Activated CD4-positive, alpha-beta T cell treated with anti-CD3 and anti-CD28 coated beads for 4 hours (primary cell): ENCODE measurements at regions not wholly inside any gene's neighbourhood (a gene's known extent, or its start where the extent isn't known, plus 50 kb on each side); places are given as distances from the start of the nearest gene placed in this dataset.
"Not testable (repeated sequence)": the region's sequence is repeated elsewhere in the genome, so short reads cannot be mapped to it uniquely, and the experiment has no call there.

Source experiments
- DNase-seq, 2 donors: peaks; one replicate each; pipeline ENCODE4 v3.0.0-alpha.2; 2020

DNA sequence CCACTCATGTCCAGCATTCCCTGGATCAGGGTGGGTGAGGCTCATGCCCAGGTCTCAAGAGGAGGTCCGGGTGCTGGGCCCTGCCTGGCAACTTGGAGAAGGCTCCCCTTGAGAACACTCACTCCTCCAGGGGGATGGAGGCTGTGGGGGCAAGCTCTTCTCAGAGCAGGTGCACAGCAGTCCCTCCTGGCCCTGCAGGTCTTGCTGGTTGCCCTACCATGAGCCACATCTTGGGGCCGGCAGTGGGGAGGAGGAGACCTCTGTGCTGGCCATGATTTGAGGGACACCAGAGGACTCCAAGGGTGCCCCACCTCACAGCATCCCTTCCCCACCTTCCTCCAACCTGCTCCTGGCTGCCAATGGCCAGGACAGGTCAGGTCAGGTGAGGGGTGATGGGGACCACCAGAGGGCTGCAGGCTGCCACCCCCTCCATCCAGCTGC, 87.4 kb upstream of the RET start:
- no peak for DNase-seq

DNA sequence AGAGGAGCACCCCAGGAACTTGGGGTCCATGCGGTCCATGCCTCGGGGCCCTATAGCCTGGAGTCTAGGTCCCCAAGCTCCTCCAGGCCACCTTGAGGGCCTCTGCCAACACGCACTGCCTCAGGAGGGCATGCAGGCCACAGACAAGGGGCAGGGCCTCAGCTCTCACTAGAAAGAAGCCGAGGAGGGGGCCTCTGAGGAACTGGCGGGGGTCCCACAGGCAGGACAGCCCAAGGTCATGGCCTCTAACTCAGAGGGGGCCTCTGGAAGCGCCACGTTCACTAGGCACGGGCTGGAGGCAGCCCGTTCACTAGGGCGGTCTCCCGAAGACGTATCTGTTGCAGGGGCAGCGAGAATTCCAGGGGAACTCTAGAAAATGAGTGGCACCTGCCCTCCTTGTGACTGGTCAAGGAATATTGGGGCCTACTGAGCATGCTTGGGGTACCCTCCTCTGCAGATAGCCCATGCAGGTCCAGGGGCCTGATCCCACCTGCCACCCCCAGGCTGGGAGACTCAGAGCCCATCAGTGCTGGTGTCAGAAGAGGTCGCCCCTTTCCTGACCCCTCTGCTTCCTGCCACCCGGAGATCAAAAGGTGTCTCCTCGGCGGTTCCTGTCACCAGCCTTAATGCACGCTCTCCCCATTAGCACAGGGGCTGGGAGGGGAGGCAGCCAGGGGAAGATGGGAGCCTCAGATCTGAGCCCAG, 86.7 kb upstream of the RET start:
- no peak for DNase-seq

DNA sequence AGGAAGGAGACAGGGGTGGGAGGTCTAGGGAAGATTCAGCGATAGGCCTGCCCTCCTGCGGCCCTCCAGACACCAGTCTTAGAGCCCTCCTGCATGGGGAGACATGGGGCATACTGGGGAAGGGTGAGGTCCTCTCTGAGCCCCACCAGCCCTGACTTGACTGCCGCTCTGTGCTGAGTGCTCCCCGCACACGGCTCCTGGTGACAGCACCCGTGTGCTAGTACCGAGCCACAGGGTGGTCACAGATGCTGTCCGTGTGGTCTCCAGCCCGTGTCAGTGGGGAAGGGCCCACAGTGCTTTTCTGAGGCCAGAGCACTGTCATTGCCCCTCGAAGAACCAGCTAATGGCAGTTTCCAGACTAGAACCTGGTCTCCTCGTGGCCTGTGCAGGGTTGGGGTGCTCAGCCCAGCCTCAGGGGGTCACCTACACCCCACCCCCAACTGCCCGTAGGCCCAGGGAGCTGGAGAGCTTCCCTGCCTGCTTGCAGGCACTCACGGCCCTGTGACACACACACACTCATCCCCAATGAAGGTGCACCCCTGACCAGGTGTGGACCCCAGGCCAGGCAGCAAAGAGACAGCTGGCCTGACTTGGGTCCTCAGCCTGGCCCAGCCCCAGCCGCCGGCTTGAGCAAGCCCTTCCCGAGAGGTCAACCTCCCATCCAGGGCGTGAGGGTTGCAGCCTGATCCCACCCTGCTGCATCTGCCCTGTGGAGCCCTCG, 86.0 kb upstream of the RET start:
- no peak for DNase-seq

DNA sequence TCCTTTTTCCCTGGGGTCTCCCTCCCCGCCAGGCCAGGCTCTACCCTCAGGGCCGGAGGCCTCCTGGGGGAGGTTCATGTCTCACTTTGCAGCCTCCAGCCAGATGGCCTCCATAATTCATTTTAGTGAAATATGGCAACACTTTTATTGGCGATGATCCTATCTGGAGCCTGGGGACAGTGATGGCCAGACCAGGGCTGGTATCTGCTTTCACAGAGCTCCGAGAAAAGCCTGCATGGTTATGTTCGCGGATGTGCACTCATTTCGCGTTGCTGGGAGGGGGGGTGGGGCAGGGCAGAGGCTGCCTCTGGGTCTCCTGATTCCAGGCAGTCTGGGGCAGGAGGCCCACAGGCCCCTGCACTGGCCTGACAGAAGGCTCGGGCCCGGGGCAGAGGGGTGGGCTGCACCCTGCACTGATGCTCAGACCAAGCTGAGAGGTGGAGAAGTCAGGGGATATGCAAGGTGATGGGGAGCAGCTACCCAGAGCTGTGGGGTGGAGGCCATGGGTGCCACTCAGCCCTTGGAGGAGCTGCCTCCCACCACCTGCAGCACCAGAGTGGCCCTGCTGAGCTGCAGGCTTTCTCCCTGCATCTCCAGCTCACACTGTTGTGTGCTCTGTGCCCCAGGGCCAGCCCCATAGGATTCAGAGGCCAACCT, 85.3 kb upstream of the RET start:
- DNase-seq, result no peak

DNA sequence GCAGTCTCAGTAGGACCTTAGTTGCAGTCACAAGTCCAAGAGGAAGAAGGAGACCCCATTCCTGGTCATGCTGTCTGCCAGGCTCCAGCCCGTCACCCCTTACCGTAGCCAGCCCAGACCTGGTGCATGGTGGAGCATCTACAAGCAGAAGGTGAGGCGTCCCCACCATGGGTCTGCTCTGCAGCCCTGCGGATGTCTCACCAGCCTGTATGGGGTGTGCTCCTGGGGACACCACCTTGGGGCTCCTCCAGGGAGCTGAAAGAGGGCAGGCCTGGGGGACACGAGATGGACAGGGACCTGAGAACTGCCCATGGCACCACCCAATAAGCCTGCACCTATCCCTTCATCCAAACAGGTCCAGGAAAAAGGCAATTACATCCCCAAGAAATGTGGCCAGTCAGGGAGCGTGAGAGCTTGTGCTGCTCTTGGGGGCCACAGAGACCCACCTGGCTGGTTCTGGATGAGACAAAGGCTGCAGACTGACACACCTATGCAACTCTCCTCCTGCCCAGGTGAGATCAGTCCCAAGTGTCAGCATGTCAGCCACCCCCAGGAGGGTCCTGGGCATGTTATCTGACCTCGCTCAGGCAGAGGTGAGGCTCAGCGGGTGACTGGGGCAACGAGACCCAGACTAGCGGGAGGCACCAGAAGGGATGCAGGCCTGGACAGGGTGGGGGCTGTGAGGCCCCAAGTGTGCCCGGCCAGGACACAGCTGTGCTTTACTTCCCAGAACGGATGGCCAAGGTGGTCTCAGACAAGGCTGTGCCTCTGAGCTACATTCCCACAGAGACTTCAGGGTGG, 84.5 kb upstream of the RET start:
- DNase-seq, result no peak

DNA sequence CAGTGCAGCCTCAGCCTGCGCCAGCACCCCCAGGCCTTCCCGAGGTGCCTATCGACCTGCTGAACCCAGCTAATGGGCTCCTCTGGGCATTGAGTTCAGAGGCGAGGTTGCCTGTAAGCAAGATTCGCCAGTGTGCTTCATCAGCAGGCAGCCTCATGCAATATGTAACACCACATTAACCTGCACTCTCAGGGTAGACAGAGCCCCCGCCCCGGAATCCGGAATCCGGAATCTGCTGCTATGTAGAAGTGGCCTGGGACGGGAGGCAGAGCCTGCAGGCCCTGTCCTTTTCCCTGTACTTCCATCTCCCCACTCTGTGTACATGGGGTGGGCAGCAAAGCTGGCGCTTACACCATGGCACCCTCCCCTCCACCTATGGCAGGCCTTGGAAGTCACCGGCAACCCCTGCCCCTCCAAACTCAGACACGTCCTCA, 83.9 kb upstream of the RET start:
- no peak for DNase-seq

DNA sequence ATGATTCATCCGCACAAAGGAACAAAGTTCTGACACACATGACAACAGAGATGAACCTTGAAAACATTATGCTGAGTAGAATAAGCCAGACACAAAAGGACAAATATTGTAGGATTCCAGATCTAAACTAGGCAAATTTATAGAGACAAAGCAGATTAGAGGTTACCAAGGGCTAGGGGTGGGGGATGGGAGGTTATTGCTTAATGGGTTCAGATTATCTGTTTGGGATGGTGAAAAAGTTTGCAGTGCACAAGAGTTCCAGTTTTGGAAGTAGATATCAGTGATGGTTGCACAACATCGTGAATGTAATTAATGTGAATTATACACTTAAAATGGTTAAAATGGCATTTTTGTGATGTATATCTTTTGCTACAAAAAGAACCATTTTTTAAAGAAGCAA, 82.0 kb upstream of the RET start:
- not testable (repeated sequence) for DNase-seq

DNA sequence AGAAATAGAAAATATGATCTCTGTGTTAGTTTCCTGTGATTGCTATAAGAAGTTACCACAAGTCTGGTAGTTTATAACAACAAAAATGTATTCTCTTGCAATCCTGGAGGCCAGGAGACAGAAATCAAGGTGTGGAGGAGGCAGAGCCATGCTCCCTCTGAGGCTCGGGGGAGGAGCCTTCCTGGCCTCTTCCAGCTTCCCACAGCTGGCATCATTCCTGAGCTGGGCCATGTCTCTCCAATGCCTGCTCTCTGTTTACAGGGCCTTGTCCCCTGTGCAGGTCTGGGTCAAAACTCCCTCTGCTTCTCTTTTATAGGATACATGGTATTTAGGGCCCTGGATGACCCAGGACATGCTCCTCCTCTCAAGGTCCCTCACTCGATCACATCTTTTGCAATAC, 81.3 kb upstream of the RET start:
- DNase-seq, result no peak

DNA sequence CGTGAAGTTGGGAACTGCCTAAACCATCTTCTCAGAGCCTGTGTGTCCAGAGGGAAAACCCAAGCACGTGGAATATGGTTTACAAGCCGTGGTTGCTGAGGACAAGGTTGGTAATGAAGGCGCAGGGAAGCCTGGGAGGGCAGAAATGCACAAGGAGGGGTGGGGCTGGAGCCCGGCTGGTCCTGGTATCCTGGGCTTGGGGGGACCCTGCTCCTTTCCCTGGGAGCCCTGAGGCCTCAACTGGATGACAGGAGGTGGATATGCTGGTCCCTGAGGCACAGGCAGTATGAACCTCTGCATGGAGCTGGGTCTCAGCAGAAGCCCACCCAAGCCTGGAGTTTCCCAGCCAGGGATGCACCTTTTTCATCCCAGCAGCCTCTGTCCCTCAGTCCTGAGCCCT, 80.3 kb upstream of the RET start:
- no peak for DNase-seq

DNA sequence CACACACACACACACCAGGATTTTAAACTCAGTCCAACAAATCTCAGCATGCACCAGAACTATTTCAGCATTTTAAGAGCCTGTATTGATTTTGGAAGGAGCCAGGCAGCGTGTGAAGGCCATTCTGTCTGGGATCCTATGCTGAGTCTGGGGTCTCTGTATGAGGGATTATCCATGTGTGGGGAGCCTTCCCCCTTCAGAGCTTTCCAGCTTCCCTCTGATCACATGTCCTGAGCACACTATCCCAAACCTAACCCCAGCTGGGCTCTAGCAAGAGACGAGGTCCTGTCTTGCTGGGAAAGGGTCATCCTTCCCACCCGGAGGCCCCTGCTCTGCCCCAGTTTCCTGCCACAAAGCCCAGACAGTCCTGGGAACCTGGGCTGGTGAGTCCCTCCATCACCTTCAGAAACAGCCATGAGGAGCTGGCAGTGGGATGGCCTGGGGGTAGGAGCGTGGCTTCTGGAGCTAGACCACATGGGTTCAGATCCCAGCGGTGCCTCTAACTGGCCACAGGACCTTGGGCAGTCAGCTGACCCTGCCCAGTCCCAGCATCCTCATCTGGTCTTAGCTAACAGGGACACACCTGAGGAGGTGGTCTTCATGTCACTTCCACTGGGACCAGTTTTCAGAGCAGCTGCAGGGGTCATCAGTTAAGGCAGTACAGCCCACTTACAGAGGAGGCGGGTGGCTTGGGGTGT, 79.6 kb upstream of the RET start:
- DNase-seq, result no peak

DNA sequence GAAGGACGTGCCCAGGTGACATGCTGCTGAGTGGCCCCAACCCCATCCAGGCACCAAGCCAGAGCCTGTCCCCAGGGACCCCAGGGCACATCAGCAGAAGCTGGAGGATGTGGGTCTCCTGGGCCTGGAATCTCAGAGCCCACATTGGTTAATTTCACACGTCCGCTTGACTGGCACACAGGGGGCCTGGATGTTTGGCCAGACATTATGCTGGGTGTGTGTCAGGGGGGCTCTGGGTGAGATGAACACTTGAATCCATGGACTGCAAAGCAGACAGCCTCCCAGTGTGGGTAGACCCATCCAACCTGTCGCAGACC, 79.1 kb upstream of the RET start:
- no peak for DNase-seq

DNA sequence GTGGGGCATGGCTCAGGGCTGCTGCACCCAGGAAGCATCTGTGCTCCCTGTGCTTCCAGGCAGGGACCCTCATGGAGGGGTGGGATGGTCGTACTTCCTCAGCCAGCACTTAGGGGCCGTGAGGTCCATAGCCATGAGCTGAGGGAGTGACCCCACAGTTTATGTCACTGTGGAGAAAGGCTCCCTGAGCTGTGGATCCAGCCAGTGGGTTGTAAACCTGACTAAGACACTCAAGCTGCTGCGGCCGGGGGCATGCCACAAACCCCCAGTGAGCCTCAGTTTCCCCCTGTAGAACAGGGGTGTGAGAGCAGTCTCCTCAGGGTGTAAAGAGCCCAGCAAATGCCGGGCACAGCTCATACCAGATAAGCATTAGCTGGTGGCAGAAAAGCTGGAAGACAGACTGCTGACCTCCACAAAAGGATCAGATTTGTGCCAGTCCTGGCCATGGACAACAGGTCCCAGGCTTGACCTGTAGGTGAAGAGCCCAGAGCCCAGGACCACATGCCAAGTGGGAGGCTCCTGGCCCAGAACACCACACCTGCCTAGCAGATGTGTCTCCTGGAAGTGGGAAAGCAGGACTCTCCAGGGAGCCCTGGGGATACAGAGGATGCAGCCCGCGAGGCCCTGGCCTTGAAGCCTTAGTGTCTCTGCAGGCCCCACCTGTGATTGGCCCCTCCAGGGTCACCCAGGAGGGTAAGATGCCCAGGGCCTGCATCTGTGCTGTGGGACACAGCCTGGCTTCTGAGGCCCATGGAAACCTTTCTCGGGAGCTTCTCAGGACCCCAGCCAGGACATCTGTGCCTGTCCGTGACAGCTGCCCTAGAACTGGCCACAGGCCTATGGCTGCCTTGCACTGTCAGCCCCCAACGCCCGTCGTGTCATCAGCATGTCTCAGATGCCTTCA, 78.1 kb upstream of the RET start:
- DNase-seq, result no peak

DNA sequence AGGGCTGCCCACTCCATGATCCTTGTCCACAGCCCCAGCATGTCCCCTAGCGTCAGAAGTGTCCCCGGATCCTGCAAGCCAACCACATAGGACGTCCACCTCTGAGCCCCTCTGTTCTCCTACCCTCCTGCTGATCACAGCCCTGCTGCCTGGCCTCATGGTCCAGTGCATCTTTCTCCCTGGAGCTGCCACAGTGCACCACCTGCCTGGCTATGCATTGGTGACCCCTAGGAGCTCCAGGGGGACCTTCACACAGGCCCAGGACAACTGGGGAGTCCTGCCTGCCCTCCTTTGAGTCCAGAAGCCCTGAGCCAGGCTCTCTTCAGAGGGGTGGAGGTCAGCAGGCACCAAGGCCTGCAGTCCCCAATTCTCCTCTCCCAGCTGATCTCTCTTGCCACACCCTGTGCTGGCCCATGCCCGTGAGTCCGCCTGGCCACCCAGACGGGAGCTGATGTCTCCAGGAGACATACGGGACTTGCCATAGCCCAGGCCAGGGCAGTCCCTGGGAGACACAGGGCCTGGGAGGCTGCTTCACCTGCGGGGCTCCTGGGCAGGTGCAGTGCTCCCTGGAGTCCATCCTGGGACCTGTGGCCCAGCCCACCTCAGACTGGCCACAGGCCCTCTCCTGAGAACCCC, 77.4 kb upstream of the RET start:
- no peak for DNase-seq

DNA sequence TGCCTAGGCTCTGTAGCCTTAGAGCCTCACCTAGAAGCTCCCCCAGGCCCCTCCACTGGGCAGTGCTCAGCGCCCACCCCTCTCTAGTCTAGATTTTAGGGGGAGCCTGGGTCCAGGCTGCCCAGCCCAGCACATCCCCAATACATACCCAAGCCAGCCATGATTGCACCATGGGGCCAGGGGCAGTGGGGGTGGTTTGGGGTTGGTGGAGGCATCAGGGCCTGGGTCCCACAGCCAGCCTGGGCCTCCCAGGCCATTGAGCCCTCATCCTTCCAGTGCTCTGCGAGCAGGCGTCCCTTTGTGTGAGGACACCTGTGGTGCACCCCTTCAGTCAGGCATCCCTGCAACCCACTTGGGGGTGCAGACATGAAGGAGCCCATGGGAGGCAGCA, 76.9 kb upstream of the RET start:
- DNase-seq, result no peak

DNA sequence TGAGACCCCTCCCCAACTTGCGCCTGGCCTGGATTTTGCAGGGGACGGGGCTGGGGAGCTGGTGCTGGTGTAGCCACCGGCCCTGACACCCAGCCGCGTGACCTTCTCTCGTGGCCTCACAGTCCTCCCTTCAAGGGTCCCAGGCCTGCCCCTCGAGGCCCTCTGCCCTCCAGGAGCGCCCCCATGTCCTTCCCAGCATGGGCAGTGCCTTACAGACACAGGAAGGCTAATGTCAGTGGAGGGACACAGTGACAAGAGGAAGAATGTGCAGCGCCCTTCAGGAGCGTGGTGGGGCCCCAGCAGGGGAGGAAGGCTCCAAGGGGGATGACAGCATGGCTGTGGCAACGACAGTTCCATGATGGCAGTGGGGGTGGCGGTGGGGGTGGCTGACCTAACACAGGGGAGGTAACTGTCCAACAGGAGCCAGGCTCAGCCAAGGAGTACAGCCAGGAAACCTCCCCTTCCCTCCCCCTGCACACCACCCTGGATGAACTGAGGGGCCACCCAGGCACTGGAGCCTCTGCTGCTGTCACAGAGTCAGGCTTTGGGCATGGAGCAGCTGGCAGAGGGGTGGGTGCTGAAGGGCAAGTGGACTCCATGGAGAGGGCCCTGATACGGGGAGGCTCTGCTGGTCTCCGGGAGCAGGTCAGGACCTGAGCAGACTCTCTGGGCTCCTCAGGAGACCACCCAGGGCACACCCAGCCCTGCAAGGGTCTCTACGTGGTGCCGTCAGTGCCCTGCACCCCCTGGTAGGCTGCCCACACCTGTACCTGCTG, 76.0 kb upstream of the RET start:
- no peak for DNase-seq

DNA sequence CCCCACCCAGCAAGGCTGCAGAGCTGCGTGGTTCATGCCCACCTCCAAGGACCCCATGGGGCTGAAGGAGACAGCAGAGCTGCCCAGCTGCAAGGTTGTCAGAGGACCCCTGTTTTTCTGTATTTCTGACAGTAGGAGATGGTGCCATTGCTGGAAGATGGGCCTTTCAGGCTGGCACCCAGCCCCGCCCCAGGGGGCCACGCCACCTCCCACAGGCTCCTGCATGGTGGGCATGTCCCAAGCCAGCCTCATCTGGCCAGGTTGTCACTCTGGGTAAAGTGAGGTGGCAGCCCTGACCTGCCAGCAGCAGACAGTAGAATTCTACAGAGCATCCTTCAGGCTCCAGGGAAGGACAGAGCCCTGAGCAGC, 75.5 kb upstream of the RET start:
- no peak for DNase-seq

DNA sequence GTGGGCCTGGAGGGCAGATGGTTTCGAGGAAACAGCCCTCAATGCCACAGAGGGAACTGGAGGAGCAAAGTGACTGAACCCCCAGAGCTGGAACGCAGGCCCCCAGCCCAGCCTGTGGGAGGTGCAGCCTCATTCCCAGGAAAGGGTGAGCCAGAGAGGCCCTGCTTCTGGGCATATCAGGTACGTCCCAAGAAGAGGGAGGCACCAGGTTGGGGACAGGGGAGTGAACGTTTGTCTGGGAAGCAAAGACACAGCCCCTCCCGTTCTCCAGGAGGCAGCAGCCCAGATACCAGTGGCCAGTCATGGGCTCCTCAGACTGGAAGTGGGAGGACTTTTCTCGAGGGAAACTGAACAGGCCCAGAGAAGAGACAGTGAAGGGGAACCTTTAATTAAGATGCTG, 74.3 kb upstream of the RET start:
- DNase-seq, result no peak

DNA sequence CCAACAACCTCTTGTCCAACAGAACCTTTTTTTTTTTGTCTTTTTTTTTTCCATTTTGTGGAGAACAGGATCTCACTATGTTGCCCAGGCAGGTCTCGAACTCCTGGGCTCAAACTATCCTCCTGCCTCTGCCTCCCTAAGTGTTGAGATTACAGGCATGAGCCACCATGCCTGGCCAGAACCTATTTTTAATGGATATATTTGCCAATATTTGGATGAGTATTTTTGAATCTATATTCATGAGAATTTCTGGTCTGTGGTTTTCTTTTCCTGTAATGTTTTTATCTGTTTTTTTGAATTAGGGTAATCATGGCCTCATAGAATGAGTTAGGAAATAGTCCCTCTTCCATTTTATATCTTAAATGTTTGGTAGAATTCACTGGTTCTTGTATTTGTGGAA, 70.4 kb upstream of the RET start:
- no peak for DNase-seq

DNA sequence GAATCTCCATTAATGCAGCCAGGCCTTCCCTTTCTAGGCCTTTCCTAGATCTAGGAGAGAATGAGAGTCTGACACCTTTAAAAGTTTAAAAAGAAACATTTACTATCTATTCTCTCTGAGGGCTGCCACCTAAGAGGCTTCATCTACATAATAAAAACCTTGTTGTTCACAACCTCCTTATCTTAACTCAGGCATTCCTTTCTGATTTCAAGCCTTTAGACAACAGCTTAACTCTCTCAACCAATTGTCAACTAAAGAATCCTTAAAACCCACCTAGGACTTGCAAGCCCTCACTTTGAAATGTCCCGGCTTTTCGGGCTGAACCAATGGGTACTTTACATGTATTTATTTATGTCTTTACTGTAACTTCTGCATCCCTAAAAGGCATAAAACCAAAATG, 64.3 kb upstream of the RET start:
- no peak for DNase-seq

DNA sequence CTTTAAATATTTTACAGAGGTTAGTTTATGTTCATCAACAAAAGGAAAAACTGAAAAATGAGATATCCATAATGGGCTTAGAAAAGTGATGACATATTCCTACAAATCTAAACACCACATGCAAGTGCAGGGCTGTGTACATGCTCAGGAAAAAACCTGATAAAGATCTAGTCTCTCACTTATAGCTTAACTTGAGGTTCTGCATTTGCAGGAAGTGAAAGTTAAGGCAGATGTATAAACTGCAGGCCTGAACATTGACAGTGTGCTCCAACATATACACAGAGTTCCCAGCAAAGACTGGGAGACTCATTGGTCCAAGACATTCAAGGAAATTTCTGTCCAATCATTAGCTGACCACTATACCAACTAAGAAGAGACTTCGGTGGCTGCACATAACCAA, 63.8 kb upstream of the RET start:
- DNase-seq, result no peak

DNA sequence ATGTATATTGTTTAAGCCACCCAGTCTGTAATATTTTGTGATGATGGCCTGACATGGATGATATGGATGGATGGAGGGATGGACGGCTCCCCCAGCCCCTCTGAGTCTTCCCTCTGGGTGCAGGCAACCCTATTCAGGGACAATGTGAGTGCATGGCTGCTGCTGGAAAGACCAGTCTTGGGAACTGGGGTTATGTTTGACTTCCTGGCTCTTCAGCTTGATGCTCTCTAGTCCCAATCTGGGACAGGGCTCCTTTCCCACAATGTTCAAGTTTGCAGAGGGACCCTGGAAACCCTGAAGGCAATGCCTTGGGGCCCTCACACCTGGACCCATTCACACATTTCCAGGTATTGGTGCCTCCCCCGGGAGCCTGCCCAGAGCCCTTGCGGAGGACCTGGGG, 52.3 kb upstream of the RET start:
- DNase-seq, result no peak
